ENCODE measurements at regions not wholly inside any gene's neighbourhood (a gene's known extent, or its start where the extent isn't known, plus 50 kb on each side); places are given as distances from the start of the nearest gene placed in this dataset.

GRCh38 chr13:111947876-111948275, 119.1 kb upstream of the SOX1 start:
- 72 to 87% methylated on average over 15 of the region's 15 CpGs for WGBS, 2 donors

GRCh38 chr13:111948281-111948680, 118.7 kb upstream of the SOX1 start:
- no peak for TF ChIP-seq CTCF (IDR thresholded peaks at IDR 0.05; ENCODE audit: control extremely low read depth, extremely low read depth)
- Histone ChIP-seq H3K27ac (ENCODE audit: low read depth in 1 of 2, low read length in 1 of 2) (no peak overlapping the region), H3K36me3 (ENCODE audit: control insufficient read depth in 4 of 4, insufficient read depth in 4 of 4, low read length in 4 of 4) (no peaks in the 10 kb centered on the region), H3K9me3 (ENCODE audit: control insufficient read depth in 4 of 4, insufficient read depth in 3 of 4, low read length in 3 of 4) (peaks cover 0 to 26% (median 4%) of the 10 kb centered on the region in 4 donors), H3K9ac (ENCODE audit: insufficient read depth in 1 of 2, low read length in 2 of 2) (no peak overlapping the region), H3K4me3 (no peak overlapping the region), H3K4me1 (ENCODE audit: control insufficient read depth in 5 of 5, insufficient read depth in 5 of 5, low read length in 5 of 5) (no peaks in the 10 kb centered on the region), H3K27me3 (ENCODE audit: control insufficient read depth in 3 of 3, insufficient read depth in 3 of 3, low read length in 2 of 3) (peaks cover 0 to 9% (median 0%) of the 10 kb centered on the region in 3 donors)
- no peak for DNase-seq
- WGBS, 2 donors = 91% methylated on average over 11 of the region's 11 CpGs
- no peak for ATAC-seq (ENCODE audit: insufficient read depth, low FRiP score)

More at GRCh38 chr13:111947876-111948275, 119.1 kb upstream of the SOX1 start:
- Histone ChIP-seq H3K36me3 (ENCODE audit: control insufficient read depth in 4 of 4, insufficient read depth in 4 of 4, low read length in 4 of 4) (no peaks in the 10 kb centered on the region), H3K27ac (ENCODE audit: low read depth in 1 of 2, low read length in 1 of 2) (no peak overlapping the region), H3K4me1 (ENCODE audit: control insufficient read depth in 5 of 5, insufficient read depth in 5 of 5, low read length in 5 of 5) (no peaks in the 10 kb centered on the region), H3K4me3 (no peak overlapping the region), H3K9me3 (ENCODE audit: control insufficient read depth in 4 of 4, insufficient read depth in 3 of 4, low read length in 3 of 4) (peaks cover 0 to 26% (median 4%) of the 10 kb centered on the region in 4 donors), H3K9ac (ENCODE audit: insufficient read depth in 1 of 2, low read length in 2 of 2) (no peak overlapping the region), H3K27me3 (ENCODE audit: control insufficient read depth in 3 of 3, insufficient read depth in 3 of 3, low read length in 2 of 3) (peaks cover 0 to 7% (median 0%) of the 10 kb centered on the region in 3 donors)
- no peak for TF ChIP-seq CTCF (IDR thresholded peaks at IDR 0.05; ENCODE audit: control extremely low read depth, extremely low read depth)
- ATAC-seq (ENCODE audit: insufficient read depth, low FRiP score) (no peak), DNase-seq (no peak)

GRCh38 chr13:111948811-111949210, 118.1 kb upstream of the SOX1 start:
- H3K27ac ChIP-seq (ENCODE audit: low read depth in 1 of 2, low read length in 1 of 2) = no peak overlapping the region
- no peak for TF ChIP-seq CTCF (IDR thresholded peaks at IDR 0.05; ENCODE audit: control extremely low read depth, extremely low read depth)
- no peak overlapping the region for H3K4me3 ChIP-seq
- ATAC-seq (ENCODE audit: insufficient read depth, low FRiP score) = no peak
- WGBS, 2 donors = 92 to 93% methylated on average over 7 of the region's 7 CpGs
- H3K9me3 ChIP-seq (ENCODE audit: control insufficient read depth in 4 of 4, insufficient read depth in 3 of 4, low read length in 3 of 4) = peaks cover 0 to 28% (median 4%) of the 10 kb centered on the region in 4 donors
- no peak for DNase-seq
- no peaks in the 10 kb centered on the region for H3K4me1 ChIP-seq (ENCODE audit: control insufficient read depth in 5 of 5, insufficient read depth in 5 of 5, low read length in 5 of 5)
- H3K9ac ChIP-seq (ENCODE audit: insufficient read depth in 1 of 2, low read length in 2 of 2) = no peak overlapping the region
- peaks cover 0 to 13% (median 0%) of the 10 kb centered on the region in 3 donors for H3K27me3 ChIP-seq (ENCODE audit: control insufficient read depth in 3 of 3, insufficient read depth in 3 of 3, low read length in 2 of 3)
- no peaks in the 10 kb centered on the region for H3K36me3 ChIP-seq (ENCODE audit: control insufficient read depth in 4 of 4, insufficient read depth in 4 of 4, low read length in 4 of 4)

- 83 to 86% methylated on average over 5 of the region's 5 CpGs for WGBS, 2 donors
- peaks cover 0 to 13% (median 0%) of the 10 kb centered on the region in 3 donors for H3K27me3 ChIP-seq (ENCODE audit: control insufficient read depth in 3 of 3, insufficient read depth in 3 of 3, low read length in 2 of 3)
Measured at GRCh38 chr13:111949311-111949710, 117.6 kb upstream of the SOX1 start.

More at GRCh38 chr13:111949311-111949710, 117.6 kb upstream of the SOX1 start:
- no peak for ATAC-seq (ENCODE audit: insufficient read depth, low FRiP score)
- Histone ChIP-seq H3K27ac (ENCODE audit: low read depth in 1 of 2, low read length in 1 of 2) (no peak overlapping the region), H3K36me3 (ENCODE audit: control insufficient read depth in 4 of 4, insufficient read depth in 4 of 4, low read length in 4 of 4) (no peaks in the 10 kb centered on the region), H3K4me3 (no peak overlapping the region), H3K9me3 (ENCODE audit: control insufficient read depth in 4 of 4, insufficient read depth in 3 of 4, low read length in 3 of 4) (peaks cover 0 to 28% (median 4%) of the 10 kb centered on the region in 4 donors), H3K9ac (ENCODE audit: insufficient read depth in 1 of 2, low read length in 2 of 2) (no peak overlapping the region), H3K4me1 (ENCODE audit: control insufficient read depth in 5 of 5, insufficient read depth in 5 of 5, low read length in 5 of 5) (no peaks in the 10 kb centered on the region)
- DNase-seq = no peak
- no peak for TF ChIP-seq CTCF (IDR thresholded peaks at IDR 0.05; ENCODE audit: control extremely low read depth, extremely low read depth)
